Hematopoietic multipotent progenitor cell treated with erythropoietin and hydrocortisone succinate and interleukin-3 and kit ligand, for 15 days (in vitro differentiated cells): ENCODE measurements at regions not wholly inside any gene's neighbourhood (a gene's known extent, or its start where the extent isn't known, plus 50 kb on each side); places are given as distances from the start of the nearest gene placed in this dataset.
"Not testable (repeated sequence)": the region's sequence is repeated elsewhere in the genome, so short reads cannot be mapped to it uniquely, and the experiment has no call there.

Experiments used
- DNase-seq: peaks from one replicate; pipeline ENCODE4 v3.0.0-alpha.2; 2015; ENCODE audit warnings: low spot score

DNA sequence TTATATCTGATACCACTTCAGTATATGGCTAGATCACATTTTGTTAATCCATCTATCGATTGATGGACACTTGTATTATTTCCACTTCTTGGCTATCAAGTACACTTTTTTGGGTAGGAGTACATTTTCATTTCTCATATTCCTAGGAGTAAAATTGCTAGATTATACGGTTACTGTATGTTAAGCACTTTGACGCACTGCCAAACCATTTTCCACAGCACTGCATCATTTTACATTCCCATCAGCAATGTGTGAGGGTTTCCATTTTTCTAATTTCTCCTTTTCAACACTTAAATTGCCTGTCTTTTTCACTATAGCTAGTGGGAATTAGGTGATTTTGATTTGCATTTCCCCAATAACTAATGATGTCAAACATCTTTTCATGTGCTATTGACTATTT lies 179.3 kb upstream of the B3GAT1 start:
- no peak for DNase-seq

GRCh38 chr11:134589129-134589528 lies 177.1 kb upstream of the B3GAT1 start:
- no peak for DNase-seq

- not testable (repeated sequence) for DNase-seq
Measured at GRCh38 chr11:134588460-134589110, 176.5 kb upstream of the B3GAT1 start.

GRCh38 chr11:134587345-134587744 lies 175.3 kb upstream of the B3GAT1 start:
- DNase-seq, result no peak

DNA sequence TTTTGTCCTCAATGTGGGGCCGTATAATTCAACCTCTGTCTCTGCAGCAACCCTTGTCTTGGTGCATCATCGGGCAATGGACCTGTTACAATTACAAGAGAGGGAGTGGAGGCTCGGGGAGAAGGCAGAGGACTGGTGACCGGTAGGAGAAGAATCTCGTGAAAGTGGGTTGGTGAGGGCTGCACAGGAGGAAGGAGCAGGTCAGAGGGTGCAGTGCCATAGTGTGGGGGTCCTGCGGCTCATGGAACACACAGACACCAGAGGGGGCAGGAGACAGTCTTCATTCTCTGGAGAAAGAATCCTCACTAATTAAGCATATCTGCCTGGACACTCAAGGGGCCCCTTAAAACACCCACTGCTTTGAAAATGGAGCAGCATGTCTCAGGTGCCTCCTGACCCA lies 174.7 kb upstream of the B3GAT1 start:
- DNase-seq, result no peak

- DNase-seq, result no peak
Measured at GRCh38 chr11:134585666-134586610, 173.9 kb upstream of the B3GAT1 start.

DNA sequence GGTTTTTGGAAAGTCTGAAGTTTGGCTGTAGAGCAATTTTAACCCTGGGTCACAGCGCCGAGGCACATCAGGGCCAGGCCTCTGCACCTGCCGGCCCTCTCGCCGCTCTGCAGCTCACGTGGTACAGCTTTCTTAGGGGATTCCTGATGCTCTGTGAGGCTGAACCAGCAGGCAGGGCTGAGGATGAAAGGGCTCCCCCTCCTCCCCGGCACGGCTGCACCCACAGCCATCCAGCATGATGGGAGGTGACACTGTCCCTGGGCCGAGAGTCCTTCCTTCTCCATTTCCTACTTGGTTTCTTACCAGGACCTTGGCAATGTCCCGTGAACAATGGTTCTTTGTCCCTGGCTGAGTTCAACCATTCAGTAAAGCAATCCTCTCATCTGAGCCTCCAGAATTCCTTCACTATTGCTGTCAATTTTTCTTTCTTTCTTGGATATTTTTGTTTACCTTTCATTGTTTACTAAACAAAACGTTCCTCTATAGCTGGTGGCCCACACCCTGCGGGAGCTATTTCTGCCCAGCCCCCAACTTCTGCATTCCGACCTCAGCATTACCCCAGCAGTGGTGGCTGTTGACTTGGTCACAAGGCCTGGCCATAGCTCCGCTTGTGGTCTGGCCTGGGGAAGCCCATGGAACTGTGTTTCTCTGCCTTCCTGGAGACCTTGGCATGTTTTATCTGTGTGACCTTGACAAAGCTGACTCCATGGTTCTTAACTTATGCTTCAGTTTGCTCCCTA lies 172.8 kb upstream of the B3GAT1 start:
- DNase-seq, result no peak

GRCh38 chr11:134584001-134584561 lies 172.0 kb upstream of the B3GAT1 start:
- no peak for DNase-seq

DNA sequence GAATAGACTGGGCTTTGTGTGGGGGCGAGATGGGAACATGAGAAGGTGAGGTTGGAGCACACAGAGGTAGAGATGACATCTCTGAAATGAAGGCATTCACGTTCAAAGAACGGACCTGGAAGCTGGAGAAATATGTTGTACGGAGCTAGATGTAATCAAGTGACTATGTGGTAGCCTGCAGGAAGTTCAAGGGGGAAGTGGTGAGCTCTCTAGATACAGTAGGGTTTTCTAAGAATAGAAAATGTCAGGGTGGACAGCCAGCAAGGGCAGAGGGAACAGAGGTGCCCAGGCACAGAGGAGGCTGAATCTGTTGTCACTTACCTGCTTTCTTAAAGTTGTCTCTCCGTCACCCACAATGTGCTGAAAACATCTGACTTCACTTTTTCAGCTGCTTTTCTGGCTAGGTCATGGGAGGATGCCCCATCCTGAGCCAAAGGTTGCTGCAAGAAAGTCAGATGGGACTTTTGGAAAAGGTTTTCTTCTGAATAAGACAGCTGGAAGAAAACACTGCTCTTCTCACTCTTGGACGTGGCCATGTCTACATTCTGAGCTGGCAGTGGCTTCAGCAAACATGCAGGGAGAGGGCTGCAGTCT lies 171.5 kb upstream of the B3GAT1 start:
- DNase-seq, result no peak

- no peak for DNase-seq
Measured at GRCh38 chr11:134582770-134583095, 170.7 kb upstream of the B3GAT1 start.

- DNase-seq, result no peak
Measured at GRCh38 chr11:134581966-134582769, 170.1 kb upstream of the B3GAT1 start.

DNA sequence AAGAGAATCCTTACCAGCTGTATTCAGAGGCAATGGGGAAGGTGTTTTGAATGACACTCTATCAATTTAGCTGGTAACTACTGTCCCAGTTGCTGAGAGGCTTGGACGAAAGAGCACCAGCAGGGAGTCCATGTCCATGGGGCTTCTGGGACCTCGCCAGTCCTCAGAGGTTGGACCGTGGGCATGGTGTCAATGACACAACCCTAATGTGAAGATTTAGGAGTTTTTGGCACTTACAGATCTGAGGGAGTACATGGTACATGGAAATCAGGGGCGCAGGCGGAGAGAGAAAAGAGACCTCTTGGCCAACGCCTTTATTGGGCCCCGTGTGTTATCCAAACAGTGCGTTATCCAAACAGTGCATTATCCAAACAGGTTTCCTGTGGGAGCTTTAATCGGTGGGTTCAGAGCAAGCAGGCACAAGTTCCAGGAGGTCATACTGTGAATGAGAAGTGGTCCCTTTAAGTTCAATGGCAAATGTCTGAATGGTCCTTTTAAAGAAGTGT lies 169.1 kb upstream of the B3GAT1 start:
- no peak for DNase-seq

DNA sequence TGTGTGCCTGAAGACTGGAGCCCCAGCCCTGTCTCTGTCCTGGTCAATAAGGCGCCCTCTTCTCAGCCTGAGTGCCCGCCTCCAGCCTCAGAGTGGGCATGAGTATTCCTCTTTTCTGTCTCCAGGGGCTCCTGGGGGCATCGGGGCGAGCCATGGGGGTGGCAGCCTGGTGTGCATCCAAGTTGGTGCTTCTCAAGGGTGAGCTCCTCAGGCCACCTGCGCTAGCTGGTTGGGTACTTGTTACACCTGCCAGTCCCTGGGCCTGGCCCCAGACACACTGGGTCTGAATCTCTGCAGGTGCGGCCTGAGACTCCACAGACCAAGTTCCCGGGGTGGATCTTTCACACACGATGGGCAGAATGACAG lies 168.6 kb upstream of the B3GAT1 start:
- DNase-seq, result no peak

- DNase-seq, result no peak
Measured at GRCh38 chr11:134579724-134580609, 167.9 kb upstream of the B3GAT1 start.

DNA sequence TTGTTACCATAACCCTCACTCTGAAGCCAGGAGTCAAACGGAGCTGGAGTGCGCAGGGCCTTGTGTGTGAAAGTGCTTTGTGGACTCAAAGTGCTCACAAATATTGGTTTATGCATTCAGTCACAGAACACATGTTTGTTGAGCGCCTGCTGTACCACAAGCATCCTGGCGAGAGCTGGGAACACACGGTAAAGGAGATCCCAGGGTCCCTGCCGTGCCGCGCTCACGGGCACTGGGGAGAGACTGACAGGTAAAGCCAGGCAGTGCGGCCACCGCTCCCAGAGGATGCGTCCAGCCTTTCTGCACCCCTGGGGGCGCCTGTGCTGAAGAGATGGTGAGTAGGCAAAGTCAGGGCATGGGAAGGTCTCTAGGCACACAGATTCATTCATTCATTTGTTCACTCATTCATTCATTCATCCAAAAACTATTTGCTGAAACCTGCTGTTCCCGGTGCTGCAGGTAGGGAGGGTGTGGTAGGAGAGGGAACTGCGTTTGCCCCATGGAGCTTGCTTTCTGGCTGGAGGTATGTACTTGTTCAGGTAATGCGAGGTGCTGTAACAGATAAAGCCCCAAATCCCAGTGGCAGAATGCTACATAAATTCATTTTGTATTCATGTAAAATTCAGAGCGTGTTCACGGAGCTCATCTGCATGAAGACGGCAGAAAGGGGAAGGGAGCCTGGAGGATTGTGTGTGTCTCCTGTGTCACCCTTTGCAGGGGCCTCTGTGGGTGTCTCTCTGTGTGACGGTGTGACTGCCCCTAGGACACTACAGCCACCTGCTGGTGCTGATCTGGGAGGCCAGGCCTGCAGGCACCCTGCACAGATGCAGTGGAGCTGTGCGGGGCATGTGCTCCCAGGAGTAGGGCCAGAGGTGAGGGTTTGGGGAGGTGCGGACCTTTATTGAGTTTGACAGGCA lies 167.0 kb upstream of the B3GAT1 start:
- no peak for DNase-seq

DNA sequence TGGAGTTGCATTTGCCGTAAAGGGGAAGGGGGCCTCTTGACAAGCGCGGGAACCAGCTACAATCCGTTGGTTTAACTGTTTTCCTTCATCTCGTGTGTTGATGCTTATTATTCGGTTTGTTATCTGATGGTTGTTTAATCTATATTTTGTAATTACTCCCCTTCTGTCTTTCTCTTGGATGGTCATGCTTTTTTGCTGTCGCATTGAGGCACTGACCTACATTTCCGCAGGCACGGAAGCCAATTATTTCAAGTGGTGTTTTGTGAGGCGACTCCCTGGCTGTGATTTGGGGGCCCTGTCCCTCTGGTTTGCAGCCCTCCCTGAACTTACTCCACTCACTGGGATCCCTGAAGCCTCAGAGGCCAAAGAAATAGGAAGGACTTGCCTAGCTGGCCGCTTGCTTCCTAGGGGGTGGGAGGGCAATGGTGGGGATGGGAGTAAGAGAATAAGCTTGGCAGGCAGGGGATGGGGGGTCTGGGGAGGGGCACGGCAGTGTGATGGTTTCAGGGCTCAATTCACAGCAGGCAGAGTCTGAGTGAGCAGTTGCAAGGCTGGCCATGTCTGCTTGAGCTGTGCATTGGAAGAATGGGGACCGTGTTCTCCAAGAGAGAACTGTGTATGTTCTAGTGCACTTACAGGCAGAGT lies 165.8 kb upstream of the B3GAT1 start:
- no peak for DNase-seq

DNA sequence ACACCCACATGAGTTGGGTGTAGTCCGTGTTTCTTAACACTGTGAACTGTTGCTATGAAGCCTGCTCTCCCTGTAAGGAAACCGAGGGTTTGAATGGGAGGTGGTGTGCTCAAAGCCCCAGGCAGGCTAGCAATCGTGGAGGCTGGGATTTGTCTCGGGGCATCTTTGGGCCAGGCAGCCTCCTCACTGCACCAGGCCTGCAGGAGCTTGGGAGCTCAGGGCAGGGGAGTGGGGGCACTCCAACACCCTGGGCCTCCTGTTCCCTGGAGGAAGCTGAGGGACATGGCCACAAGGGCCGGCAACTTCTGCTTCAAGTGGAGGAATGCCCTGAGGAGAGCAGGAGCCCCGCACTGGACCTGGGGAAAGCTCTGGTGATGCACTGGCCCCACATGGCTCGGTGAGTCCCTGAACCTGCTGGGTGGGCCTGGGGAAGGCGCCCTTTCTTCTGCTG lies 164.7 kb upstream of the B3GAT1 start:
- no peak for DNase-seq

DNA sequence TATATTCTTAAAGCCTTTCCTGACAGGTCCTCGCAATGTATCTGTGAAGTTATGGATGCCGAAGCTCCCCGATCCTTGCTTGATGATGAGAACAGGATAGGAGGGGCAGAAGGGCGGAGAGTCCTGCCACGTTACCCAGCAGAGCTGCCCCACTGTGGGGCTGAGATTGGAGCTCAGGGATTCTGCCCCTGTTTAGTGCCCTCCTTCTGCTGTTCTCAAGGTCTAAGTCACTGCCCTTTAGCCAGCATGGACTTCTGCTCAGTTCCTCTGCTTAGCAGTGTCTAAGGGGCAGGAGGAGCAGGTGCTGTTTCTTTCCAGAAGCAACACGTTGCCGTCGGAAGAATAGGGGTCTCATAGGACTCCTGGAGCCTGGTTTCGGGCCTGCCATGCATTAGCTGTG lies 164.2 kb upstream of the B3GAT1 start:
- DNase-seq, result no peak
